Large intestine (tissue), 3 donors: ENCODE measurements at regions not wholly inside any gene's neighbourhood (a gene's known extent, or its start where the extent isn't known, plus 50 kb on each side); places are given as distances from the start of the nearest gene placed in this dataset.
"Not testable (repeated sequence)": the region's sequence is repeated elsewhere in the genome, so short reads cannot be mapped to it uniquely, and the experiment has no call there.

Experiments
- DNase-seq, 2 donors: peaks; one replicate each; pipeline versions ENCODE4 v3.0.0 to v3.0.0-alpha.2; 2013
- H3K27ac ChIP-seq: one replicate; pipeline ENCODE4 v1.5.1; 2013; ENCODE audit warnings: low read length
- H3K27me3 ChIP-seq: 2 replicates; pipeline ENCODE4 v1.6.1; 2013; ENCODE audit warnings: low read length; ENCODE audit not compliant: control insufficient read depth, insufficient read depth
- H3K36me3 ChIP-seq: 2 replicates; pipeline ENCODE4 v1.6.1; 2013; ENCODE audit warnings: low read length; ENCODE audit not compliant: control insufficient read depth, insufficient read depth
- H3K4me1 ChIP-seq: one replicate; pipeline ENCODE4 v1.6.1; 2013; ENCODE audit warnings: low read length; ENCODE audit not compliant: control insufficient read depth, insufficient read depth
- H3K4me3 ChIP-seq: one replicate; pipeline ENCODE4 v1.5.1; 2013; ENCODE audit warnings: low read length
- H3K9me3 ChIP-seq: one replicate; pipeline ENCODE4 v1.6.1; 2013; ENCODE audit warnings: mild to moderate bottlenecking, low read depth, low read length, moderate library complexity; ENCODE audit not compliant: control insufficient read depth
- WGBS: methylation state at CpG from one replicate; pipeline ENCODE4 v1.1.5; 2013; ENCODE audit warnings: low lambda C conversion rate; ENCODE audit not compliant: insufficient coverage; 5-methylcytosine and 5-hydroxymethylcytosine counted together

GRCh38 chr18:59038295-59039039 is 101.2 kb upstream of the SEC11C start:
- H3K4me3 ChIP-seq: no peak overlapping the region
- no peaks in the 10 kb centered on the region for H3K9me3 ChIP-seq
- no peaks in the 10 kb centered on the region for H3K36me3 ChIP-seq
- H3K27me3 ChIP-seq: no peaks in the 10 kb centered on the region
- WGBS: 100% methylated on average over 2 of the region's 8 CpGs
- no peaks in the 10 kb centered on the region for H3K4me1 ChIP-seq
- DNase-seq: no peak
- H3K27ac ChIP-seq: no peak overlapping the region

GRCh38 chr18:59039040-59039320 is 100.7 kb upstream of the SEC11C start:
- H3K36me3 ChIP-seq, H3K4me3 ChIP-seq, H3K27ac ChIP-seq, DNase-seq, H3K4me1 ChIP-seq, H3K9me3 ChIP-seq, H3K27me3 ChIP-seq: not testable (repeated sequence)
- no CpG with 5 or more reads among the region's 1 CpG for WGBS

GRCh38 chr18:59039449-59039848 is 100.2 kb upstream of the SEC11C start:
- no CpG with 5 or more reads among the region's 6 CpGs for WGBS
- no peaks in the 10 kb centered on the region for H3K4me1 ChIP-seq
- no peaks in the 10 kb centered on the region for H3K9me3 ChIP-seq
- H3K36me3 ChIP-seq: no peaks in the 10 kb centered on the region
- H3K27me3 ChIP-seq: no peaks in the 10 kb centered on the region
- H3K27ac ChIP-seq: no peak overlapping the region
- no peak overlapping the region for H3K4me3 ChIP-seq
- DNase-seq: no peak

- no peak overlapping the region for H3K4me3 ChIP-seq
- no peaks in the 10 kb centered on the region for H3K27me3 ChIP-seq
- no peak for DNase-seq
- H3K27ac ChIP-seq: no peak overlapping the region
- WGBS: no CpG with 5 or more reads among the region's 8 CpGs
- H3K36me3 ChIP-seq: no peaks in the 10 kb centered on the region
- no peaks in the 10 kb centered on the region for H3K9me3 ChIP-seq
- no peaks in the 10 kb centered on the region for H3K4me1 ChIP-seq
These were observed 98.9 kb upstream of the SEC11C start for GRCh38 chr18:59040770-59041148.

- no CpG with 5 or more reads among the region's 6 CpGs for WGBS
- H3K27me3 ChIP-seq: no peaks in the 10 kb centered on the region
- no peak overlapping the region for H3K4me3 ChIP-seq
- H3K4me1 ChIP-seq: no peaks in the 10 kb centered on the region
- DNase-seq: no peak
- no peaks in the 10 kb centered on the region for H3K36me3 ChIP-seq
- H3K27ac ChIP-seq: no peak overlapping the region
- no peaks in the 10 kb centered on the region for H3K9me3 ChIP-seq
These were observed 98.4 kb upstream of the SEC11C start for GRCh38 chr18:59041296-59041695.

- no peak for DNase-seq
- Histone ChIP-seq H3K4me1 (no peaks in the 10 kb centered on the region), H3K4me3 (no peak overlapping the region), H3K27me3 (no peaks in the 10 kb centered on the region), H3K36me3 (no peaks in the 10 kb centered on the region), H3K9me3 (no peaks in the 10 kb centered on the region), H3K27ac (no peak overlapping the region)
- WGBS: no CpG with 5 or more reads among the region's 10 CpGs
These were observed 97.6 kb upstream of the SEC11C start for GRCh38 chr18:59041819-59042815.

- no peaks in the 10 kb centered on the region for H3K36me3 ChIP-seq
- no peaks in the 10 kb centered on the region for H3K9me3 ChIP-seq
- H3K27ac ChIP-seq: no peak overlapping the region
- WGBS: 86% methylated on average over 1 of the region's 6 CpGs
- no peak for DNase-seq
- peaks cover 3% of the 10 kb centered on the region for H3K27me3 ChIP-seq
- H3K4me1 ChIP-seq: no peaks in the 10 kb centered on the region
- no peak overlapping the region for H3K4me3 ChIP-seq
These were observed 94.8 kb upstream of the SEC11C start for GRCh38 chr18:59044855-59045254.

GRCh38 chr18:59047321-59048047 is 92.2 kb upstream of the SEC11C start:
- H3K9me3 ChIP-seq: no peaks in the 10 kb centered on the region
- H3K27ac ChIP-seq: no peak overlapping the region
- H3K4me3 ChIP-seq: no peak overlapping the region
- DNase-seq: no peak
- no CpG with 5 or more reads among the region's 2 CpGs for WGBS
- H3K27me3 ChIP-seq: peaks cover 3% of the 10 kb centered on the region
- H3K36me3 ChIP-seq: no peaks in the 10 kb centered on the region
- peaks cover 1% of the 10 kb centered on the region for H3K4me1 ChIP-seq

- Histone ChIP-seq H3K4me1 (peaks cover 6% of the 10 kb centered on the region), H3K4me3 (no peak overlapping the region), H3K27ac (no peak overlapping the region), H3K27me3 (peaks cover 3% of the 10 kb centered on the region), H3K9me3 (no peaks in the 10 kb centered on the region), H3K36me3 (no peaks in the 10 kb centered on the region)
- WGBS: no CpG with 5 or more reads among the region's 9 CpGs
- DNase-seq: no peak
These were observed 91.7 kb upstream of the SEC11C start for GRCh38 chr18:59048048-59048363.

- Histone ChIP-seq H3K4me1 (peaks cover 9% of the 10 kb centered on the region), H3K9me3 (no peaks in the 10 kb centered on the region), H3K36me3 (no peaks in the 10 kb centered on the region), H3K27ac (no peak overlapping the region), H3K4me3 (no peak overlapping the region), H3K27me3 (peaks cover 3% of the 10 kb centered on the region)
- DNase-seq: peak in 1 of 2 donors; percentile 29
- WGBS: 100% methylated on average over 1 of the region's 7 CpGs
These were observed 91.3 kb upstream of the SEC11C start for GRCh38 chr18:59048378-59048777.
